PFSK-1 (cell line): ENCODE measurements at regions not wholly inside any gene's neighbourhood (a gene's known extent, or its start where the extent isn't known, plus 50 kb on each side); places are given as distances from the start of the nearest gene placed in this dataset.

Source experiments
- POLR2AphosphoS5 ChIP-seq: IDR thresholded peaks from 2 replicates; pipeline ENCODE4 v1.6.1; 2012; ENCODE audit warnings: low read depth, mild to moderate bottlenecking, control low read depth, low read length, moderate library complexity
- REST ChIP-seq, 2 experiments: IDR thresholded peaks; 2 replicates each; pipeline versions ENCODE4 v1.6.1 to v1.8.0; 2011 to 2012; ENCODE audit warnings: low read depth in 2 of 2, low read length in 2 of 2, control low read depth in 1 of 2, inconsistent platforms in 1 of 2, mild to moderate bottlenecking in 1 of 2, moderate library complexity in 1 of 2; ENCODE audit not compliant: insufficient read depth in 1 of 2

DNA sequence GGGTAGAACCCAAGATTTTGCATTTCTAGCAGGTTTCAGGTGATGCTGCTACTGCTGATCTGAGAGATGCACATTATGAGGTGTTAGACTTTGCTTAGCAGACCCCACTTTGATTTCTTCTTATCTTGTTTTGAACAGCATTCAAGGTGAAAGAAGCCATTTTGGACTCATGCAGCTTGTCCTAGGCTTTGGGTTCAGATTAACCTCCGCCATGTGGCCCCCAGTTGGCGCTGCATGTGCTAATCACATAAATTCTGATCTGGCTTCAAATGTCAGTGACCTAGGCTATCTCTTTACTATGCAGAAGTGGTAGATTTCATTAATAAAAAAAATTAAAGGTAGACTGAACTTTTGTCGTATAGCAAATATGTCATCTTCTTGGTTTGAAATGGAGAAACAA is 89.8 kb upstream of the DYRK2 start:
- TF ChIP-seq REST (IDR thresholded peaks at IDR 0.05; ENCODE audit: insufficient read depth in 1 of 2, low read depth in 2 of 2, low read length in 2 of 2) (no peak), POLR2AphosphoS5 (no peak)
